ENCODE measurements at regions not wholly inside any gene's neighbourhood (a gene's known extent, or its start where the extent isn't known, plus 50 kb on each side); places are given as distances from the start of the nearest gene placed in this dataset.

- no peak for DNase-seq
- Histone ChIP-seq H3K4me1 (ENCODE audit: low read depth) (no peaks in the 10 kb centered on the region), H3K36me3 (ENCODE audit: low read depth) (no peaks in the 10 kb centered on the region), H3K9me3 (no peaks in the 10 kb centered on the region), H3K4me3 (no peak overlapping the region)
- intact Hi-C loops (cut with DNase I, micrococcal nuclease), result no loop called here
- no peak for ATAC-seq
- TF ChIP-seq CTCF (IDR thresholded peaks at IDR 0.05), result no peak
Observed at GRCh38 chr2:145431181-145431951, 911.4 kb upstream of the ZEB2 start.

GRCh38 chr2:145423809-145424208 is 903.9 kb upstream of the ZEB2 start:
- Histone ChIP-seq H3K4me3 (no peak overlapping the region), H3K36me3 (ENCODE audit: low read depth) (no peaks in the 10 kb centered on the region), H3K4me1 (ENCODE audit: low read depth) (no peaks in the 10 kb centered on the region), H3K9me3 (peaks cover 7% of the 10 kb centered on the region)
- no peak for ATAC-seq
- TF ChIP-seq CTCF (IDR thresholded peaks at IDR 0.05), result no peak
- DNase-seq, result no peak
- intact Hi-C loops (cut with DNase I, micrococcal nuclease), result no loop called here

GRCh38 chr2:145422576-145422975 is 902.7 kb upstream of the ZEB2 start:
- no peak overlapping the region for H3K4me3 ChIP-seq
- H3K4me1 ChIP-seq (ENCODE audit: low read depth), result no peaks in the 10 kb centered on the region
- TF ChIP-seq CTCF (IDR thresholded peaks at IDR 0.05), result no peak
- intact Hi-C loops (cut with DNase I, micrococcal nuclease), result no loop called here
- ATAC-seq (no peak), DNase-seq (no peak)
- no peaks in the 10 kb centered on the region for H3K36me3 ChIP-seq (ENCODE audit: low read depth)
- peaks cover 7% of the 10 kb centered on the region for H3K9me3 ChIP-seq

- DNase-seq (no peak), ATAC-seq (no peak)
- TF ChIP-seq CTCF (IDR thresholded peaks at IDR 0.05), result no peak
- no peaks in the 10 kb centered on the region for H3K4me1 ChIP-seq (ENCODE audit: low read depth)
- H3K9me3 ChIP-seq, result peaks cover 7% of the 10 kb centered on the region
- no peaks in the 10 kb centered on the region for H3K36me3 ChIP-seq (ENCODE audit: low read depth)
- H3K4me3 ChIP-seq, result no peak overlapping the region
- intact Hi-C loops (cut with DNase I, micrococcal nuclease), result no loop called here
Observed at GRCh38 chr2:145421841-145422240, 901.9 kb upstream of the ZEB2 start.

GRCh38 chr2:145416640-145417039 is 896.7 kb upstream of the ZEB2 start:
- TF ChIP-seq CTCF (IDR thresholded peaks at IDR 0.05), result no peak
- Histone ChIP-seq H3K4me3 (no peak overlapping the region), H3K4me1 (ENCODE audit: low read depth) (no peaks in the 10 kb centered on the region), H3K36me3 (ENCODE audit: low read depth) (no peaks in the 10 kb centered on the region), H3K9me3 (peaks cover 3% of the 10 kb centered on the region)
- intact Hi-C loops (cut with DNase I, micrococcal nuclease), result no loop called here
- ATAC-seq (no peak), DNase-seq (no peak)

- TF ChIP-seq CTCF (IDR thresholded peaks at IDR 0.05), result no peak
- Histone ChIP-seq H3K4me1 (ENCODE audit: low read depth) (no peaks in the 10 kb centered on the region), H3K9me3 (no peaks in the 10 kb centered on the region), H3K4me3 (no peak overlapping the region), H3K36me3 (ENCODE audit: low read depth) (no peaks in the 10 kb centered on the region)
- ATAC-seq (no peak), DNase-seq (no peak)
- intact Hi-C loops (cut with DNase I, micrococcal nuclease), result no loop called here
Observed at GRCh38 chr2:145415151-145415550, 895.2 kb upstream of the ZEB2 start.

Data from mucosa of descending colon (tissue), 3 donors.